Spleen (tissue), 7 donors: ENCODE measurements at regions not wholly inside any gene's neighbourhood (a gene's known extent, or its start where the extent isn't known, plus 50 kb on each side); places are given as distances from the start of the nearest gene placed in this dataset.

Experiments used
- CTCF ChIP-seq, 11 experiments: fragments of 200-600 bp in 7 of 11; fragments of 450-650 bp in 4 of 11; sonication (generic) in 4 of 11; IDR thresholded peaks in 8 of 11; conservative IDR thresholded peaks in 3 of 11; 1 replicate in 7 of 11; 2 replicates in 4 of 11; pipeline versions ENCODE4 v1.4.0 to v1.8.0; 2016 to 2021; ENCODE audit warnings: antibody characterized with exemption in 11 of 11, inconsistent platforms in 4 of 11, mild to moderate bottlenecking in 1 of 11
- POLR2AphosphoS5 ChIP-seq, 3 donors: sonication (generic); formaldehyde crosslinking; IDR thresholded peaks; one replicate each; pipeline ENCODE4 v1.5.1; 2017; ENCODE audit warnings: antibody characterized with exemption in 3 of 3
- donor health status: DM: no; HTN: no; CAD: no; lungs with moderate emphysema.
- donor health status: DM: no; HTN: no; CAD: no.
- donor health status: DM: no; HTN: no; CAD: no.

- TF ChIP-seq CTCF (IDR thresholded peaks at IDR 0.05 in 8 of 11, conservative IDR thresholded peaks at IDR 0.05 in 3 of 11) (no peak), POLR2AphosphoS5 (IDR thresholded peaks at IDR 0.05) (no peak)
Measured at GRCh38 chr22:26812731-26813130, 155.3 kb downstream of the MIAT start.
